ENCODE measurements at regions not wholly inside any gene's neighbourhood (a gene's known extent, or its start where the extent isn't known, plus 50 kb on each side); places are given as distances from the start of the nearest gene placed in this dataset.
"Not testable (repeated sequence)": the region's sequence is repeated elsewhere in the genome, so short reads cannot be mapped to it uniquely, and the experiment has no call there.

- no peaks in the 10 kb centered on the region for H3K9me3 ChIP-seq
- H3K27ac ChIP-seq = no peak overlapping the region
- no peak for DNase-seq
- TF ChIP-seq CTCF (IDR thresholded peaks at IDR 0.05) = no peak
- no peak overlapping the region for H3K4me3 ChIP-seq
- intact Hi-C loops (cut with DNase I) = no loop called here
- H3K4me1 ChIP-seq = no peaks in the 10 kb centered on the region
- no peaks in the 10 kb centered on the region for H3K36me3 ChIP-seq
- H3K27me3 ChIP-seq = no peaks in the 10 kb centered on the region
- no peak overlapping the region for H3K9ac ChIP-seq (ENCODE audit: low read depth in 2 of 2, low read length in 2 of 2)
Measured at GRCh38 chr1:238438311-238439270, 547.9 kb upstream of the ZP4 start.

GRCh38 chr1:238429703-238430102 lies 539.0 kb upstream of the ZP4 start:
- H3K36me3 ChIP-seq; H3K9me3 ChIP-seq; intact Hi-C loops (cut with DNase I); H3K4me1 ChIP-seq; H3K27me3 ChIP-seq; DNase-seq; H3K9ac ChIP-seq (ENCODE audit: low read depth in 2 of 2, low read length in 2 of 2); H3K4me3 ChIP-seq; H3K27ac ChIP-seq: not testable (repeated sequence)

GRCh38 chr1:238419209-238419608 lies 528.5 kb upstream of the ZP4 start:
- H3K9me3 ChIP-seq = no peaks in the 10 kb centered on the region
- H3K36me3 ChIP-seq = no peaks in the 10 kb centered on the region
- H3K4me1 ChIP-seq = no peaks in the 10 kb centered on the region
- H3K27me3 ChIP-seq = no peaks in the 10 kb centered on the region
- no peak for TF ChIP-seq CTCF (IDR thresholded peaks at IDR 0.05)
- no peak for DNase-seq
- no peak overlapping the region for H3K4me3 ChIP-seq
- H3K27ac ChIP-seq = no peak overlapping the region
- intact Hi-C loops (cut with DNase I) = no loop called here
- H3K9ac ChIP-seq (ENCODE audit: low read depth in 2 of 2, low read length in 2 of 2) = no peak overlapping the region

- DNase-seq = no peak
- H3K27ac ChIP-seq = no peak overlapping the region
- no peaks in the 10 kb centered on the region for H3K9me3 ChIP-seq
Measured at GRCh38 chr1:238409932-238410331, 519.2 kb upstream of the ZP4 start.

GRCh38 chr1:238409191-238409850 lies 518.6 kb upstream of the ZP4 start:
- Histone ChIP-seq H3K27ac (no peak overlapping the region), H3K27me3 (no peaks in the 10 kb centered on the region), H3K9me3 (no peaks in the 10 kb centered on the region), H3K36me3 (no peaks in the 10 kb centered on the region), H3K9ac (ENCODE audit: low read depth in 2 of 2, low read length in 2 of 2) (no peak overlapping the region), H3K4me3 (no peak overlapping the region), H3K4me1 (no peaks in the 10 kb centered on the region)
- DNase-seq = no peak
- no peak for TF ChIP-seq CTCF (IDR thresholded peaks at IDR 0.05)
- intact Hi-C loops (cut with DNase I) = no loop called here

More at GRCh38 chr1:238409932-238410331, 519.2 kb upstream of the ZP4 start:
- H3K36me3 ChIP-seq = no peaks in the 10 kb centered on the region
- TF ChIP-seq CTCF (IDR thresholded peaks at IDR 0.05) = no peak
- no peak overlapping the region for H3K9ac ChIP-seq (ENCODE audit: low read depth in 2 of 2, low read length in 2 of 2)
- intact Hi-C loops (cut with DNase I) = no loop called here
- no peaks in the 10 kb centered on the region for H3K27me3 ChIP-seq
- no peak overlapping the region for H3K4me3 ChIP-seq
- no peaks in the 10 kb centered on the region for H3K4me1 ChIP-seq

- intact Hi-C loops (cut with DNase I) = no loop called here
- H3K4me3 ChIP-seq = no peak overlapping the region
- no peak for TF ChIP-seq CTCF (IDR thresholded peaks at IDR 0.05)
Measured at GRCh38 chr1:238408737-238409136, 518.0 kb upstream of the ZP4 start.

More at GRCh38 chr1:238408737-238409136, 518.0 kb upstream of the ZP4 start:
- H3K9ac ChIP-seq (ENCODE audit: low read depth in 2 of 2, low read length in 2 of 2) = no peak overlapping the region
- no peaks in the 10 kb centered on the region for H3K27me3 ChIP-seq
- no peaks in the 10 kb centered on the region for H3K9me3 ChIP-seq
- no peak for DNase-seq
- H3K27ac ChIP-seq = no peak overlapping the region
- H3K4me1 ChIP-seq = no peaks in the 10 kb centered on the region
- no peaks in the 10 kb centered on the region for H3K36me3 ChIP-seq

Measured in colonic mucosa (tissue), 4 donors.